ENCODE measurements at regions not wholly inside any gene's neighbourhood (a gene's known extent, or its start where the extent isn't known, plus 50 kb on each side); places are given as distances from the start of the nearest gene placed in this dataset.

- H3K27me3 ChIP-seq (replicated peaks in 1 of 4; ENCODE audit: control extremely low read depth in 1 of 4, control insufficient read depth in 3 of 4, insufficient read depth in 4 of 4, low read length in 3 of 4), result peaks cover 0 to 3% (median 0%) of the 10 kb centered on the region in 4 experiments
Measured at GRCh38 chr9:107761307-107761706, 271.7 kb upstream of the KLF4 start.

More at GRCh38 chr9:107761307-107761706, 271.7 kb upstream of the KLF4 start:
- DNase-seq, result no peak
- Histone ChIP-seq H3K27ac (ENCODE audit: low read length in 2 of 2) (no peak overlapping the region), H3K4me3 (ENCODE audit: control extremely low read depth in 1 of 5, extremely low read depth in 1 of 5, insufficient read depth in 1 of 5, low read depth in 2 of 5, low read length in 4 of 5) (no peak overlapping the region), H3K9me3 (ENCODE audit: control extremely low read depth in 1 of 3, control insufficient read depth in 2 of 3, insufficient read depth in 1 of 3, low read length in 2 of 3) (no peaks in the 10 kb centered on the region), H3K79me2 (ENCODE audit: control insufficient read depth, insufficient read depth, low read length) (no peaks in the 10 kb centered on the region), H3K9ac (ENCODE audit: low read length) (no peak overlapping the region), H3K4me1 (ENCODE audit: control insufficient read depth in 2 of 2, insufficient read depth in 2 of 2, low read length in 2 of 2) (no peaks in the 10 kb centered on the region), H2AFZ (ENCODE audit: insufficient read depth, low read depth, low read length, poor library complexity, severe bottlenecking) (no peak overlapping the region), H3K4me2 (replicated peaks; ENCODE audit: low read depth, low read length, poor library complexity, severe bottlenecking) (no peak overlapping the region), H4K20me1 (ENCODE audit: control insufficient read depth, insufficient read depth, low read length, poor library complexity, severe bottlenecking) (no peaks in the 10 kb centered on the region), H3K36me3 (replicated peaks in 1 of 2; ENCODE audit: control extremely low read depth in 1 of 2, control insufficient read depth in 1 of 2, extremely low read depth in 1 of 2, insufficient read depth in 2 of 2, low read length in 1 of 2) (no peaks in the 10 kb centered on the region)
- CTCF ChIA-PET, result no interaction called here
- Mint-ChIP-seq H3K9me3 (ENCODE audit: insufficient read depth) (peaks cover 6% of the 10 kb centered on the region), H3K4me3 (no peak overlapping the region), H3K27ac (no peak overlapping the region), H3K27me3 (peaks cover 5% of the 10 kb centered on the region), H3K4me1 (peaks cover 4% of the 10 kb centered on the region)
- TF ChIP-seq CTCF (IDR thresholded peaks at IDR 0.05) (no peak), EZH2 (IDR thresholded peaks at IDR 0.05; ENCODE audit: borderline replicate concordance, insufficient read depth, low read depth, low read length, poor library complexity, severe bottlenecking) (no peak)
- WGBS (ENCODE audit: insufficient coverage), result no CpG with 5 or more reads among the region's 2 CpGs
- ATAC-seq (ENCODE audit: low read depth), result no peak
- intact Hi-C loops (cut with micrococcal nuclease), result loop anchor here (10.0 kb wide), 1 partner anchor 63 kb away; no protein-coding TSS in a partner anchor
- POLR2A ChIA-PET, result no interaction called here

All from B cell (primary cell).